ENCODE measurements at regions not wholly inside any gene's neighbourhood (a gene's known extent, or its start where the extent isn't known, plus 50 kb on each side); places are given as distances from the start of the nearest gene placed in this dataset.
"Not testable (repeated sequence)": the region's sequence is repeated elsewhere in the genome, so short reads cannot be mapped to it uniquely, and the experiment has no call there.

- no peak for DNase-seq
Measured at GRCh38 chr9:106111039-106111730, 416.8 kb downstream of the TMEM38B start.

- no peak for DNase-seq
Measured at GRCh38 chr9:106112935-106113334, 418.6 kb downstream of the TMEM38B start.

- no peak for DNase-seq
Measured at GRCh38 chr9:106119176-106119575, 424.8 kb downstream of the TMEM38B start.

GRCh38 chr9:106120071-106120470 is 425.7 kb downstream of the TMEM38B start:
- no peak for DNase-seq

GRCh38 chr9:106127776-106128175 is 433.4 kb downstream of the TMEM38B start:
- no peak for DNase-seq

- no peak for DNase-seq
Measured at GRCh38 chr9:106130374-106130773, 436.0 kb downstream of the TMEM38B start.

GRCh38 chr9:106143781-106144180 is 449.4 kb downstream of the TMEM38B start:
- DNase-seq: no peak

GRCh38 chr9:106146066-106146840 is 451.9 kb downstream of the TMEM38B start:
- DNase-seq: no peak

- no peak for DNase-seq
Measured at GRCh38 chr9:106146886-106147285, 452.5 kb downstream of the TMEM38B start.

GRCh38 chr9:106149956-106150355 is 455.6 kb downstream of the TMEM38B start:
- DNase-seq: no peak

GRCh38 chr9:106156465-106156864 is 462.1 kb downstream of the TMEM38B start:
- DNase-seq: no peak

- no peak for DNase-seq
Measured at GRCh38 chr9:106172265-106172664, 477.9 kb downstream of the TMEM38B start.

- no peak for DNase-seq
Measured at GRCh38 chr9:106174346-106174745, 480.0 kb downstream of the TMEM38B start.

- no peak for DNase-seq
Measured at GRCh38 chr9:106177216-106177615, 482.9 kb downstream of the TMEM38B start.

- DNase-seq: no peak
Measured at GRCh38 chr9:106179191-106179590, 484.9 kb downstream of the TMEM38B start.

- not testable (repeated sequence) for DNase-seq
Measured at GRCh38 chr9:106203815-106204516, 509.6 kb downstream of the TMEM38B start.

- no peak for DNase-seq
Measured at GRCh38 chr9:106207298-106207697, 513.0 kb downstream of the TMEM38B start.

- no peak for DNase-seq
Measured at GRCh38 chr9:106218427-106218826, 524.1 kb downstream of the TMEM38B start.

GRCh38 chr9:106218854-106219253 is 524.5 kb downstream of the TMEM38B start:
- DNase-seq: no peak

GRCh38 chr9:106220415-106220814 is 526.1 kb downstream of the TMEM38B start:
- DNase-seq: no peak

GRCh38 chr9:106228861-106229260 is 534.5 kb downstream of the TMEM38B start:
- DNase-seq: no peak

GRCh38 chr9:106233116-106233515 is 538.8 kb downstream of the TMEM38B start:
- no peak for DNase-seq

GRCh38 chr9:106260908-106261307 is 566.6 kb downstream of the TMEM38B start:
- not testable (repeated sequence) for DNase-seq

GRCh38 chr9:106277966-106278365 is 583.6 kb downstream of the TMEM38B start:
- no peak for DNase-seq

Measured in retina (tissue), 1 donor.